A549 (cell line): ENCODE measurements at regions not wholly inside any gene's neighbourhood (a gene's known extent, or its start where the extent isn't known, plus 50 kb on each side); places are given as distances from the start of the nearest gene placed in this dataset.

Experiments
- CHD4 ChIP-seq: fragments of 200-600 bp; sonication (generic); IDR thresholded peaks from 2 replicates; pipeline ENCODE4 v1.6.1; 2016; ENCODE audit warnings: antibody characterized with exemption, mild to moderate bottlenecking, borderline replicate concordance
- CTCF ChIP-seq: fragments of >200 bp; sonication (Bioruptor Twin); formaldehyde crosslinking; IDR thresholded peaks from 3 replicates; pipeline ENCODE4 v1.5.1; 2016
- EP300 ChIP-seq, 2 experiments: fragments of >200 bp; sonication (Bioruptor Twin); formaldehyde crosslinking; IDR thresholded peaks; 2 replicates in 1 of 2; 3 replicates in 1 of 2; pipeline ENCODE4 v1.6.1; 2016 to 2017
- JUNB ChIP-seq: fragments of >200 bp; sonication (Bioruptor Twin); formaldehyde crosslinking; IDR thresholded peaks from 2 replicates; pipeline ENCODE4 v1.6.1; 2016
- MAFK ChIP-seq: fragments of 450-650 bp; IDR thresholded peaks from 2 replicates; pipeline ENCODE4 v1.6.1; 2014; ENCODE audit not compliant: partially characterized antibody
- NFE2L2 ChIP-seq: fragments of 150-350 bp; conservative IDR thresholded peaks from 2 replicates; pipeline ENCODE4 v1.6.1; 2014; ENCODE audit warnings: low read length
- POLR2A ChIP-seq: IDR thresholded peaks from 2 replicates; pipeline ENCODE4 v1.6.1; 2012; ENCODE audit warnings: mild to moderate bottlenecking, low read length
- POLR2AphosphoS2 ChIP-seq: conservative IDR thresholded peaks from 2 replicates; pipeline ENCODE4 v1.6.1; 2012; ENCODE audit warnings: low read length, improper control_type of control experiment, inconsistent platforms
- RAD21 ChIP-seq, 2 experiments: fragments of >200 bp in 1 of 2; sonication (Bioruptor Twin) in 1 of 2; formaldehyde crosslinking in 1 of 2; IDR thresholded peaks in 1 of 2; conservative IDR thresholded peaks in 1 of 2; 2 replicates in 1 of 2; 3 replicates in 1 of 2; pipeline ENCODE4 v1.6.1; 2012 to 2018; ENCODE audit warnings: inconsistent platforms in 1 of 2
- TF ChIP-seq, protein P1 (sequence below): IDR thresholded peaks from 2 replicates; pipeline ENCODE4 v1.6.1; 2012
- TF ChIP-seq, protein P2 (sequence below): fragments of 200-600 bp; sonication (generic); IDR thresholded peaks from 2 replicates; pipeline ENCODE4 v1.6.1; 2016; ENCODE audit warnings: antibody characterized with exemption, mild to moderate bottlenecking, moderate library complexity
- TF ChIP-seq, protein P3 (sequence below): fragments of 450-650 bp; IDR thresholded peaks from 2 replicates; pipeline ENCODE4 v1.6.1; 2014; ENCODE audit warnings: antibody characterized with exemption

- TF ChIP-seq, protein P1, sequence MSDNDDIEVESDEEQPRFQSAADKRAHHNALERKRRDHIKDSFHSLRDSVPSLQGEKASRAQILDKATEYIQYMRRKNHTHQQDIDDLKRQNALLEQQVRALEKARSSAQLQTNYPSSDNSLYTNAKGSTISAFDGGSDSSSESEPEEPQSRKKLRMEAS = no peak
- no peak for TF ChIP-seq RAD21 (conservative IDR thresholded peaks at IDR 0.05 in 1 of 2, IDR thresholded peaks at IDR 0.05 in 1 of 2)
- TF ChIP-seq CTCF = no peak
- TF ChIP-seq, protein P2, sequence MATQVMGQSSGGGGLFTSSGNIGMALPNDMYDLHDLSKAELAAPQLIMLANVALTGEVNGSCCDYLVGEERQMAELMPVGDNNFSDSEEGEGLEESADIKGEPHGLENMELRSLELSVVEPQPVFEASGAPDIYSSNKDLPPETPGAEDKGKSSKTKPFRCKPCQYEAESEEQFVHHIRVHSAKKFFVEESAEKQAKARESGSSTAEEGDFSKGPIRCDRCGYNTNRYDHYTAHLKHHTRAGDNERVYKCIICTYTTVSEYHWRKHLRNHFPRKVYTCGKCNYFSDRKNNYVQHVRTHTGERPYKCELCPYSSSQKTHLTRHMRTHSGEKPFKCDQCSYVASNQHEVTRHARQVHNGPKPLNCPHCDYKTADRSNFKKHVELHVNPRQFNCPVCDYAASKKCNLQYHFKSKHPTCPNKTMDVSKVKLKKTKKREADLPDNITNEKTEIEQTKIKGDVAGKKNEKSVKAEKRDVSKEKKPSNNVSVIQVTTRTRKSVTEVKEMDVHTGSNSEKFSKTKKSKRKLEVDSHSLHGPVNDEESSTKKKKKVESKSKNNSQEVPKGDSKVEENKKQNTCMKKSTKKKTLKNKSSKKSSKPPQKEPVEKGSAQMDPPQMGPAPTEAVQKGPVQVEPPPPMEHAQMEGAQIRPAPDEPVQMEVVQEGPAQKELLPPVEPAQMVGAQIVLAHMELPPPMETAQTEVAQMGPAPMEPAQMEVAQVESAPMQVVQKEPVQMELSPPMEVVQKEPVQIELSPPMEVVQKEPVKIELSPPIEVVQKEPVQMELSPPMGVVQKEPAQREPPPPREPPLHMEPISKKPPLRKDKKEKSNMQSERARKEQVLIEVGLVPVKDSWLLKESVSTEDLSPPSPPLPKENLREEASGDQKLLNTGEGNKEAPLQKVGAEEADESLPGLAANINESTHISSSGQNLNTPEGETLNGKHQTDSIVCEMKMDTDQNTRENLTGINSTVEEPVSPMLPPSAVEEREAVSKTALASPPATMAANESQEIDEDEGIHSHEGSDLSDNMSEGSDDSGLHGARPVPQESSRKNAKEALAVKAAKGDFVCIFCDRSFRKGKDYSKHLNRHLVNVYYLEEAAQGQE = no peak
- no peak for TF ChIP-seq JUNB
- TF ChIP-seq POLR2A = no peak
- TF ChIP-seq, protein P3, sequence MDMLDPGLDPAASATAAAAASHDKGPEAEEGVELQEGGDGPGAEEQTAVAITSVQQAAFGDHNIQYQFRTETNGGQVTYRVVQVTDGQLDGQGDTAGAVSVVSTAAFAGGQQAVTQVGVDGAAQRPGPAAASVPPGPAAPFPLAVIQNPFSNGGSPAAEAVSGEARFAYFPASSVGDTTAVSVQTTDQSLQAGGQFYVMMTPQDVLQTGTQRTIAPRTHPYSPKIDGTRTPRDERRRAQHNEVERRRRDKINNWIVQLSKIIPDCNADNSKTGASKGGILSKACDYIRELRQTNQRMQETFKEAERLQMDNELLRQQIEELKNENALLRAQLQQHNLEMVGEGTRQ = no peak
- TF ChIP-seq MAFK = no peak
- no peak for TF ChIP-seq EP300 (IDR thresholded peaks at IDR 0.05)
- TF ChIP-seq POLR2AphosphoS2 = no peak
- no peak for TF ChIP-seq NFE2L2
- TF ChIP-seq CHD4 = no peak
Observed at GRCh38 chr3:176412771-176413170, 784.5 kb downstream of the TBL1XR1 start.
